BLaER1 (cell line): ENCODE measurements at regions not wholly inside any gene's neighbourhood (a gene's known extent, or its start where the extent isn't known, plus 50 kb on each side); places are given as distances from the start of the nearest gene placed in this dataset.
"Not testable (repeated sequence)": the region's sequence is repeated elsewhere in the genome, so short reads cannot be mapped to it uniquely, and the experiment has no call there.

Experiments
- H3K27ac ChIP-seq: shearing (Covaris generic); formaldehyde crosslinking; 2 replicates; pipeline ENCODE4 v1.8.1; 2022
- H3K27me3 ChIP-seq: shearing (Covaris generic); formaldehyde crosslinking; 2 replicates; pipeline ENCODE4 v1.8.1; 2022
- H3K36me3 ChIP-seq: shearing (Covaris generic); formaldehyde crosslinking; 2 replicates; pipeline ENCODE4 v1.8.1; 2022
- H3K4me1 ChIP-seq: shearing (Covaris generic); formaldehyde crosslinking; 2 replicates; pipeline ENCODE4 v1.8.1; 2022
- H3K4me2 ChIP-seq: shearing (Covaris generic); formaldehyde crosslinking; 2 replicates; pipeline ENCODE4 v1.8.1; 2022
- H3K4me3 ChIP-seq: shearing (Covaris generic); formaldehyde crosslinking; 2 replicates; pipeline ENCODE4 v1.8.1; 2022
- H3K9ac ChIP-seq: shearing (Covaris generic); formaldehyde crosslinking; 2 replicates; pipeline ENCODE4 v1.8.1; 2022
- H3K9me3 ChIP-seq: shearing (Covaris generic); formaldehyde crosslinking; 2 replicates; pipeline ENCODE4 v1.8.1; 2022
- H4K20me1 ChIP-seq: shearing (Covaris generic); formaldehyde crosslinking; 2 replicates; pipeline ENCODE4 v1.8.1; 2022
- Cebpa-rat ChIP-seq: shearing (Covaris generic); IDR thresholded peaks from 2 replicates; pipeline ENCODE4 v1.8.1; 2022

DNA sequence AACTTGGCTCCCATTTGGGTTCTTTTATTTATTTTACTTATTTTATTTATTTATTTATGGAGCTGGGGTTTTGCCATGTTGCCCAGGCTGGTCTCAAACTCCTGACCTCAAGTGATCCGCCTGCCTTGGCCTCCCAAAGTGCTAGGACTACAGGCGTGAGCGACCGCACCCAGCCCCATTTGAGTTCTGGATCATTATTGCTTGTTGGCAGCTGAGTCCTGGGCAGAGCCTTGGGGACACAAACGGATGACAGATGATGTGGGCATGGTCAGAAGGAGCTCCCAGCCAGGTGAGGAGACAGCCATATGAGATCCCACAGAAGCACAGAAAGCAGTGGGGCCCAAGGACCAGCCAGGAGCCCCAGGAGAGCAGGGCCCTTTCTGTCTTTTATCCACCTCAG lies 254.0 kb downstream of the MATN1 start:
- no peaks in the 10 kb centered on the region for H3K36me3 ChIP-seq
- no peak for TF ChIP-seq Cebpa-rat
- H3K27me3 ChIP-seq: no peaks in the 10 kb centered on the region
- no peak overlapping the region for H3K4me3 ChIP-seq
- H3K9ac ChIP-seq: no peak overlapping the region
- no peak overlapping the region for H3K4me2 ChIP-seq
- H3K9me3 ChIP-seq: no peaks in the 10 kb centered on the region
- H4K20me1 ChIP-seq: no peaks in the 10 kb centered on the region
- H3K27ac ChIP-seq: no peak overlapping the region
- H3K4me1 ChIP-seq: no peaks in the 10 kb centered on the region

DNA sequence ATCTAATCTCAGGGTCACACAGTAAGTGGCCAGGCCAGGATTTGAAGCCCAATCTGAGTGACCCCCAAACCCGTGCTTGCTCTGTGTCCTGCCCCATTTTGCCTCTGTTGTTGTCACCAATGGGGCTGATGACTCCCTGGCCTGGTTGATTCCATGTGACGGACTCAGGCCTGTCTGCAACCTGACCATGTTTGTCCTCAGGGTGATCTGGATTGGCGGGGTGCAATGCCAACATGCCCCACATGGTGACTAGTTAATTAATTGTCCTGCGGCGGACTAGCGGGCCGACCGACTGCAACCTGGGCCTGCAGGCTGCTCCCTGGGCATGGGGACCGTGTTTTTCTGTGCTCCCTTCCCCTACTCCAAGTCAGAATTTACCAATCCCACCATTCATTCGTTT lies 256.3 kb downstream of the MATN1 start:
- H3K36me3 ChIP-seq: no peaks in the 10 kb centered on the region
- no peak for TF ChIP-seq Cebpa-rat
- H3K4me3 ChIP-seq: no peak overlapping the region
- H3K4me1 ChIP-seq: no peaks in the 10 kb centered on the region
- no peak overlapping the region for H3K9ac ChIP-seq
- no peaks in the 10 kb centered on the region for H3K9me3 ChIP-seq
- no peaks in the 10 kb centered on the region for H4K20me1 ChIP-seq
- no peak overlapping the region for H3K4me2 ChIP-seq
- H3K27ac ChIP-seq: no peak overlapping the region
- H3K27me3 ChIP-seq: no peaks in the 10 kb centered on the region

- no peak overlapping the region for H3K27ac ChIP-seq
- H3K9ac ChIP-seq: no peak overlapping the region
- H3K36me3 ChIP-seq: no peaks in the 10 kb centered on the region
- H3K4me3 ChIP-seq: no peak overlapping the region
- H3K27me3 ChIP-seq: no peaks in the 10 kb centered on the region
- H3K9me3 ChIP-seq: no peaks in the 10 kb centered on the region
- no peaks in the 10 kb centered on the region for H4K20me1 ChIP-seq
- no peak for TF ChIP-seq Cebpa-rat
- H3K4me2 ChIP-seq: no peak overlapping the region
- no peaks in the 10 kb centered on the region for H3K4me1 ChIP-seq
Measured at GRCh38 chr1:30466610-30467009, 256.8 kb downstream of the MATN1 start.

DNA sequence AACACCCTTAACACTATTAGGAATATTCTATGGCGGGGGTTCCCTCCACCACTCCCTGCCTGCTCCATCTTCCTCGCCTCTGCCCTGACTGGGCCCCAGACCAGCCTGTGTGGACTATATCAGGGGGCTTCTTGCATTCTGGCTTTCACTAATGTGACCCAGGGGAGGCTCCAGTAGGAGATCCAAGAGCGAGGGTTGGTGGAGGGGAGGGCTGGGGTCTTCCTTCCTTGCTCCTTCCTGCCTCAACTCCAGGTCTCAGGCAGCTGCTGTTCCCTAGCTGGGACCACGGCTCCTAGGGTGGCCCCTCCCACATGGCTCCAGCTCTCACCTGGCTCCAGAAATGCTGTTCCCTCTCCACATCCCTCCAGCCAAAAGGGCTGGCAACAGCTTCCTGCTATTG lies 257.4 kb downstream of the MATN1 start:
- Histone ChIP-seq H3K27ac (no peak overlapping the region), H3K4me2 (no peak overlapping the region), H3K9me3 (no peaks in the 10 kb centered on the region), H3K4me1 (no peaks in the 10 kb centered on the region), H3K27me3 (no peaks in the 10 kb centered on the region), H3K36me3 (no peaks in the 10 kb centered on the region), H3K4me3 (no peak overlapping the region), H3K9ac (no peak overlapping the region), H4K20me1 (no peaks in the 10 kb centered on the region)
- no peak for TF ChIP-seq Cebpa-rat

GRCh38 chr1:30465096-30465495 lies 258.3 kb downstream of the MATN1 start:
- Histone ChIP-seq H3K27ac (no peak overlapping the region), H3K27me3 (no peaks in the 10 kb centered on the region), H3K9me3 (no peaks in the 10 kb centered on the region), H3K36me3 (no peaks in the 10 kb centered on the region), H4K20me1 (no peaks in the 10 kb centered on the region), H3K4me1 (no peaks in the 10 kb centered on the region), H3K4me2 (no peak overlapping the region), H3K4me3 (no peak overlapping the region), H3K9ac (no peak overlapping the region)
- no peak for TF ChIP-seq Cebpa-rat

DNA sequence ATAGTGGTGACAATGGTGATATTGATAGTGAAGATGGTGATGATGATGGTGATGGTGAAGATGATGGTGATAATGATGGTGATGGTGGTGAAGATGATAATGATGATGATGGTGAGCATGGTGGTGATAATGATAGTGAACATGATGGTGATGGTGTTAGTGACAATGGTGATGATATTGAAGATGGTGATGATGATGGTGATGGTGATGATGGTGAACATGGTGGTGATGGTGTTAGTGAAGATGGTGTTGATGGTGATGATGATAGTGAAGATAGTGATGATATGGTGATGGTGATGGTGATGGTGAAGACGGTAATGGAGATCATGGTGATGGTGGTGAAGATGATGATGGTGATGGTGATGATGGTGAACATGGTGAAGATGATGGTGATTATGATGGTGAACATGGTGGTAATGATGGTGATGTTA lies 259.2 kb downstream of the MATN1 start:
- no peaks in the 10 kb centered on the region for H3K27me3 ChIP-seq
- TF ChIP-seq Cebpa-rat: no peak

GRCh38 chr1:30462826-30463425 lies 260.5 kb downstream of the MATN1 start:
- TF ChIP-seq Cebpa-rat: no peak
- Histone ChIP-seq H3K27ac (no peak overlapping the region), H3K9me3 (no peaks in the 10 kb centered on the region), H3K9ac (no peak overlapping the region), H3K4me3 (no peak overlapping the region), H3K36me3 (no peaks in the 10 kb centered on the region), H4K20me1 (no peaks in the 10 kb centered on the region), H3K27me3 (no peaks in the 10 kb centered on the region), H3K4me1 (no peaks in the 10 kb centered on the region), H3K4me2 (no peak overlapping the region)

More for the DNA sequence above, 259.2 kb downstream of the MATN1 start:
- H3K9ac ChIP-seq: no peak overlapping the region
- H3K27ac ChIP-seq: no peak overlapping the region
- H3K4me1 ChIP-seq: no peaks in the 10 kb centered on the region
- no peaks in the 10 kb centered on the region for H3K9me3 ChIP-seq
- no peaks in the 10 kb centered on the region for H3K36me3 ChIP-seq
- no peak overlapping the region for H3K4me3 ChIP-seq
- H4K20me1 ChIP-seq: no peaks in the 10 kb centered on the region
- no peak overlapping the region for H3K4me2 ChIP-seq

GRCh38 chr1:30462166-30462565 lies 261.2 kb downstream of the MATN1 start:
- no peaks in the 10 kb centered on the region for H3K36me3 ChIP-seq
- no peak overlapping the region for H3K9ac ChIP-seq
- H3K4me2 ChIP-seq: no peak overlapping the region
- no peaks in the 10 kb centered on the region for H4K20me1 ChIP-seq
- no peak overlapping the region for H3K4me3 ChIP-seq
- no peaks in the 10 kb centered on the region for H3K27me3 ChIP-seq
- H3K4me1 ChIP-seq: no peaks in the 10 kb centered on the region
- H3K9me3 ChIP-seq: no peaks in the 10 kb centered on the region
- no peak overlapping the region for H3K27ac ChIP-seq
- no peak for TF ChIP-seq Cebpa-rat

DNA sequence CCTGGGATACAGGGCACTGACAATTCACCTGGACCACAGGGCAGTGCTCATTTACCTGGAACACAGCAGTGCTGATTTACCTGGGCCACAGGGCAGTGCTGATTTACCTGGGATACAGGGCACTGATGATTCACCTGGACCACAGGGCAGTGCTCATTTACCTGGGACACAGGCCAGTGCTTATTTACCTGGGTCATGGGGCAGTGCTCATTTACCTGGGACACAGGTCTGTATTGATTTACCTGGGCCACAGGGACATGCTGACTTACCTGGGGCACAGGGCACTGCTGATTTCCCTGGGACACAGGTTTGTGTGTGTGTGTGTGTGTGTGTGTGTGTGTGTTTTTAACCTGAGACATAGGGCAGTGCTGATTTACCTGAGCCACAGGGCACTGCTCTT lies 261.7 kb downstream of the MATN1 start:
- H3K4me1 ChIP-seq: no peaks in the 10 kb centered on the region
- H3K36me3 ChIP-seq: no peaks in the 10 kb centered on the region
- no peak overlapping the region for H3K9ac ChIP-seq
- H3K4me3 ChIP-seq: no peak overlapping the region
- TF ChIP-seq Cebpa-rat: no peak
- no peaks in the 10 kb centered on the region for H4K20me1 ChIP-seq
- no peaks in the 10 kb centered on the region for H3K27me3 ChIP-seq
- H3K4me2 ChIP-seq: no peak overlapping the region
- no peak overlapping the region for H3K27ac ChIP-seq
- no peaks in the 10 kb centered on the region for H3K9me3 ChIP-seq

DNA sequence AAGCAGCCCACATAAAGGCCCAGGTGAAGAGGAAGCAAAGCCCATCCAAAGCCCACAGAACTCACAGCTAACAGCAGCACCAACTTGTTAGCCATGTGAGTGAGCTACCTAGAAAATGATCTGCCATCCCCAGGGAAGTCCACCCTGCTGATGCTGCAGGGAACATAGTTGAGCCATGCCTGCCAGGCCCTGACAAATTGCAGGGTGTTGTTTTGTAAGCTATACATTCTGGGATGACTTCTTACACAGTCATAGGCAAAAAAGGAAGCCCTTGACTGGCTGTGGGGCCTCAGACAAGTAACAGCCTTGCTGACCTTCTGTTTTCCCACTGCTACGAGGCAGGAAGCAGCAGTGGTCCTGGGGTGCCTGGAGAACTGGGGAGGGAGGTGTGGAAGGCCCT lies 262.7 kb downstream of the MATN1 start:
- TF ChIP-seq Cebpa-rat: no peak
- Histone ChIP-seq H3K36me3 (no peaks in the 10 kb centered on the region), H3K27me3 (no peaks in the 10 kb centered on the region), H3K27ac (no peak overlapping the region), H3K9me3 (no peaks in the 10 kb centered on the region), H3K4me3 (no peak overlapping the region), H3K9ac (no peak overlapping the region), H4K20me1 (no peaks in the 10 kb centered on the region), H3K4me1 (no peaks in the 10 kb centered on the region), H3K4me2 (no peak overlapping the region)

DNA sequence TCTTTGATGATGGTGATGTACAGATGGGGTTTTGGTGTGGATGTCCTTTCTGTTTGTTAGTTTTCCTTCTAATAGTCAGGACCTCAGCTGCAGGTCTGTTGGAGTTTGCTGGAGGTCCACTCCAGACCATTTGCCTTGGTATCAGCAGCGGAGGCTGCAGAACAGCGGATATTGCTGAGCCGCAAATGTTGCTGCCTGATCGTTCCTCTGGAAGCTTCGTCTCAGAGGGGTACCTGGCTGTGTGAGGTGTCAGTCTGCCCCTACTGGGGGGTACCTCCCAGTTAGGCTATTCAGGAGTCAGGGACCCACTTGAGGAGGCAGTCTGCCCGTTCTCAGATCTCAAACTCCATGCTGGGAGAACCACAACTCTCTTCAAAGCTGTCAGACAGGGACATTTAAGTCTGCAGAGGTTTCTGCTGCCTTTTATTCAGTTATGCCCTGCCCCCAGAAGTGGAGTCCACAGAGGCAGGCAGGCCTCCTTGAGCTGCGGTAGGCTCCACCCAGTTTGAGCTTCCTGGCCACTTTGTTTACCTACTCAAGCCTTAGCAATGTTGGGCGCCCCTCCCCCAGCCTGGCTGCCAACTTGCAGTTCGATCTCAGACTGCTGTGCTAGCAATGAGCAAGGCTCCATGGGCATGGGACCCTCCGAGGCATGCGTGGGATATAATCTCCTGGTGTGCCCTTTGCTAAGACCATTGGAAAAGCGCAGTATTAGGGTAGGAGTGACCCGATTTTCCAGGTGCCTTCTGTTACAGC lies 264.5 kb downstream of the MATN1 start:
- not testable (repeated sequence) for H3K9me3 ChIP-seq, H3K4me2 ChIP-seq, H3K36me3 ChIP-seq, H3K27ac ChIP-seq, H4K20me1 ChIP-seq, H3K27me3 ChIP-seq, H3K9ac ChIP-seq, H3K4me3 ChIP-seq, H3K4me1 ChIP-seq
